ENCODE measurements at regions not wholly inside any gene's neighbourhood (a gene's known extent, or its start where the extent isn't known, plus 50 kb on each side); places are given as distances from the start of the nearest gene placed in this dataset.

GRCh38 chr6:167745670-167746389 lies 80.9 kb upstream of the AFDN start:
- TF ChIP-seq CTCF (IDR thresholded peaks at IDR 0.05; ENCODE audit: low read depth, low read length) (no peak), MAX (IDR thresholded peaks at IDR 0.05; ENCODE audit: low read depth, low read length) (no peak)
